Hepatocyte (in vitro differentiated cells): ENCODE measurements at regions not wholly inside any gene's neighbourhood (a gene's known extent, or its start where the extent isn't known, plus 50 kb on each side); places are given as distances from the start of the nearest gene placed in this dataset.
A peak's percentile ranks its signal among the peaks of the same experiment; 100 is the strongest.

ENCODE experiments used
- DNase-seq: peaks from one replicate; pipeline ENCODE4 v3.0.0-alpha.2; 2016; ENCODE audit warnings: low spot score
- H2AFZ ChIP-seq: fragments of 200-600 bp; sonication (generic); 2 replicates; pipeline ENCODE4 v1.6.0; 2016; ENCODE audit warnings: antibody characterized with exemption, mild to moderate bottlenecking
- H3K27ac ChIP-seq: fragments of 200-600 bp; sonication (generic); 2 replicates; pipeline ENCODE4 v1.5.1; 2016; ENCODE audit warnings: mild to moderate bottlenecking
- H3K27me3 ChIP-seq: fragments of 200-600 bp; sonication (generic); 2 replicates; pipeline ENCODE4 v1.6.1; 2016
- H3K36me3 ChIP-seq: fragments of 200-600 bp; sonication (generic); replicated peaks from 2 replicates; pipeline ENCODE4 v1.5.1; 2016; ENCODE audit warnings: low read depth; ENCODE audit not compliant: insufficient read depth
- H3K4me1 ChIP-seq: fragments of 200-600 bp; sonication (generic); 2 replicates; pipeline ENCODE4 v1.5.1; 2016; ENCODE audit warnings: mild to moderate bottlenecking, moderate library complexity; ENCODE audit not compliant: insufficient read depth
- H3K4me2 ChIP-seq: fragments of 200-600 bp; sonication (generic); 2 replicates; pipeline ENCODE4 v1.6.0; 2016
- H3K4me3 ChIP-seq: fragments of 200-600 bp; sonication (generic); 2 replicates; pipeline ENCODE4 v1.5.1; 2016; ENCODE audit warnings: mild to moderate bottlenecking
- H3K79me2 ChIP-seq: fragments of 200-600 bp; sonication (generic); 2 replicates; pipeline ENCODE4 v1.6.0; 2017; ENCODE audit warnings: mild to moderate bottlenecking
- H3K9me2 ChIP-seq: fragments of 200-600 bp; sonication (generic); replicated peaks from 2 replicates; pipeline ENCODE4 v1.6.0; 2017; ENCODE audit warnings: mild to moderate bottlenecking; ENCODE audit not compliant: insufficient read depth
- H3K9me3 ChIP-seq: fragments of 200-600 bp; sonication (generic); 2 replicates; pipeline ENCODE4 v1.5.1; 2016; ENCODE audit warnings: low read depth, mild to moderate bottlenecking
- H4K20me1 ChIP-seq: fragments of 200-600 bp; sonication (generic); 2 replicates; pipeline ENCODE4 v1.6.0; 2016; ENCODE audit warnings: mild to moderate bottlenecking; ENCODE audit not compliant: insufficient read depth, poor library complexity, severe bottlenecking
- EZH2 ChIP-seq: fragments of 200-600 bp; sonication (generic); IDR thresholded peaks from 2 replicates; pipeline ENCODE4 v1.6.1; 2016; ENCODE audit warnings: antibody characterized with exemption, mild to moderate bottlenecking, borderline replicate concordance
- EZH2phosphoT487 ChIP-seq: fragments of 200-600 bp; sonication (generic); IDR thresholded peaks from one replicate; pipeline ENCODE4 v1.6.1; 2018; ENCODE audit warnings: antibody characterized with exemption, mild to moderate bottlenecking, low read depth, moderate library complexity; ENCODE audit not compliant: unreplicated experiment, severe bottlenecking
- WGBS: methylation state at CpG from one replicate; pipeline ENCODE4 v1.1.6; 2016; ENCODE audit warnings: low lambda C conversion rate; ENCODE audit errors: missing lambda C conversion rate; 5-methylcytosine and 5-hydroxymethylcytosine counted together
- TF ChIP-seq, protein P1 (sequence below): fragments of 200-600 bp; sonication (generic); IDR thresholded peaks from 2 replicates; pipeline ENCODE4 v1.5.1; 2016; ENCODE audit warnings: antibody characterized with exemption, mild to moderate bottlenecking; ENCODE audit not compliant: poor library complexity

DNA sequence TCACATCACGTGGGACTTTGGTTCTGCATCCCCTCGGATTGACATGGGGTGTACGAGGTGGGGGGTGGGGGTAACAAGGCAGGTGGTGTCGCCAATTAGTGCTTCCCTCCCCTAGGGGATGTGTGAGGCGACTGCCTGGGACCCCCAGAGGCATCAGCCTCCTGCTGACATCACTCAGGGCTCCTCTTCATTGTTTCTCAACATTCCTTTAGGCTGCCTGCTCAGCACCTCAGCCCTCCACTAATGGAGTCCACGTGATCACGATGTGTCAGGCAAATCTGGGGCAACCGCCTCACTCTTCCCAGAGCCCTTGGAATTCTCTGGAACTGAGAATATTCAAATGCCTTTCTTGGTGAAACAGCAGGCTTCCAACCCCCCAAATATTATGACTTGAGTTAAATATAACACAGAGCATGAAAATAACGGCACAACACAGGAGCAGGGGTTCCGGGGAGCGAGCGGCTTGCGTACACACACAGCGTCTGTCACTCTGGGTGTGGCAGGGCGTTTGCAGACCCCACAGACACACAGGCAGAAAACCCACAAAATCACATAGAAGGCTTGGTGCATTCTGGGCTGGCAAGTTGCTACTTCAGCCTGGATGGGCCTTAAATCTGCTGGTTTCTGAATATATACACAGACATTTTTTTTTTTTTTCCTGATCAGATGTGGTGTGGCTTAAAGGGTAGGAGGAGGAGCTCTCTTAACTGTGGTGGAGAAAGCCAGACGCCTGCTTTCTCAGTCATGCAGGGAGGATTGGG is 170.1 kb upstream of the CADM1 start:
- Histone ChIP-seq H3K9me3 (no peaks in the 10 kb centered on the region), H3K27ac (no peak overlapping the region), H3K36me3 (no peaks in the 10 kb centered on the region), H3K4me2 (no peak overlapping the region), H4K20me1 (no peaks in the 10 kb centered on the region), H3K4me1 (no peaks in the 10 kb centered on the region), H3K27me3 (no peaks in the 10 kb centered on the region), H3K9me2 (no peaks in the 10 kb centered on the region), H2AFZ (no peak overlapping the region), H3K79me2 (no peaks in the 10 kb centered on the region), H3K4me3 (no peak overlapping the region)
- TF ChIP-seq EZH2, result no peak
- TF ChIP-seq, protein P1, sequence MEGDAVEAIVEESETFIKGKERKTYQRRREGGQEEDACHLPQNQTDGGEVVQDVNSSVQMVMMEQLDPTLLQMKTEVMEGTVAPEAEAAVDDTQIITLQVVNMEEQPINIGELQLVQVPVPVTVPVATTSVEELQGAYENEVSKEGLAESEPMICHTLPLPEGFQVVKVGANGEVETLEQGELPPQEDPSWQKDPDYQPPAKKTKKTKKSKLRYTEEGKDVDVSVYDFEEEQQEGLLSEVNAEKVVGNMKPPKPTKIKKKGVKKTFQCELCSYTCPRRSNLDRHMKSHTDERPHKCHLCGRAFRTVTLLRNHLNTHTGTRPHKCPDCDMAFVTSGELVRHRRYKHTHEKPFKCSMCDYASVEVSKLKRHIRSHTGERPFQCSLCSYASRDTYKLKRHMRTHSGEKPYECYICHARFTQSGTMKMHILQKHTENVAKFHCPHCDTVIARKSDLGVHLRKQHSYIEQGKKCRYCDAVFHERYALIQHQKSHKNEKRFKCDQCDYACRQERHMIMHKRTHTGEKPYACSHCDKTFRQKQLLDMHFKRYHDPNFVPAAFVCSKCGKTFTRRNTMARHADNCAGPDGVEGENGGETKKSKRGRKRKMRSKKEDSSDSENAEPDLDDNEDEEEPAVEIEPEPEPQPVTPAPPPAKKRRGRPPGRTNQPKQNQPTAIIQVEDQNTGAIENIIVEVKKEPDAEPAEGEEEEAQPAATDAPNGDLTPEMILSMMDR, result no peak
- TF ChIP-seq EZH2phosphoT487, result no peak
- WGBS, result 72% methylated on average over 16 of the region's 16 CpGs
- no peak for DNase-seq

DNA sequence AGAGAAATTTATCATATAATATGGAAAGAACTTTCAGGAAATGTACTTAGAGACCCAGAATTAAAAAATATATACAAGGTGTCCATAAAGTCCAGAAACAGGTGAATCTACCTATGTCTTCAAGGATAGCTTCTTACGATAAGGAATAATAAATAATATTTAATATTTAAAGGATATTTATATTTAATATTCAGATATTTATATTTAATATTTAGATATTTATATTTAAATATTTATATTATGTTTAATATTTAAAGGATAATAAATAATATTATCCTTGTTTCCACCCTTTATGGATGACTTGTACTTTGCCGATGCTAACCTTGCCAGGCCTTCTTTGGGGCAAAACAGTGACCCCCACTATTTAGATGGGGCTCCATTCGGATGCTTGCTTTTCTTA is 169.5 kb upstream of the CADM1 start:
- TF ChIP-seq EZH2 (no peak), EZH2phosphoT487 (no peak)
- TF ChIP-seq, protein P1, result no peak
- DNase-seq, result no peak
- H3K9me2 ChIP-seq, result no peaks in the 10 kb centered on the region
- H4K20me1 ChIP-seq, result no peaks in the 10 kb centered on the region
- no peak overlapping the region for H3K27ac ChIP-seq
- H3K4me3 ChIP-seq, result no peak overlapping the region
- H3K4me2 ChIP-seq, result no peak overlapping the region
- H3K9me3 ChIP-seq, result no peaks in the 10 kb centered on the region
- H3K36me3 ChIP-seq, result no peaks in the 10 kb centered on the region
- H2AFZ ChIP-seq, result no peak overlapping the region
- WGBS, result 98% methylated on average over 3 of the region's 3 CpGs
- no peaks in the 10 kb centered on the region for H3K79me2 ChIP-seq
- no peaks in the 10 kb centered on the region for H3K4me1 ChIP-seq
- H3K27me3 ChIP-seq, result no peaks in the 10 kb centered on the region

DNA sequence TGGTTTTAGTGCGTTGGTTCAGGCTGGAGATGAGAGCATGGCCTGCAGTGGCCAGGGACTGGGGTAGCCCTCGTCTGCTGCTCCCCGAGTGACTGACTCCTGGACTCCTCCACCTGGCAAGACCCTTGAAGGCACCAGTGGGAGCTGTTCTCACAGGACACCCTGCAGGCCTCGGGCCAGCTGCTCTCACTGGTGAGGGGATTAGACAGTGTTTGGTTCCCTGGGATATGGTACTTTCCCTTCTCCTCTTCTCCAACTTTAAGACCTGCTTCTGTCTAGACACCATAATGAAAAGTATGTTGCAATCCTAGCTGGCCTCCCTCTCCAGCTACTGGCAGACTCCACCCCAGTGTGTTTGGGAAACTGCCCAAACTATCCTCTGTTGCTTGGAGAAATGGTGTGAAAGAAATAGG is 168.8 kb upstream of the CADM1 start:
- H3K9me2 ChIP-seq, result no peaks in the 10 kb centered on the region
- WGBS, result 74% methylated on average over 4 of the region's 4 CpGs
- no peaks in the 10 kb centered on the region for H3K4me1 ChIP-seq
- H3K27ac ChIP-seq, result no peak overlapping the region
- H3K4me3 ChIP-seq, result no peak overlapping the region
- no peaks in the 10 kb centered on the region for H3K9me3 ChIP-seq
- no peaks in the 10 kb centered on the region for H4K20me1 ChIP-seq
- H3K4me2 ChIP-seq, result no peak overlapping the region
- no peaks in the 10 kb centered on the region for H3K79me2 ChIP-seq
- H3K36me3 ChIP-seq, result no peaks in the 10 kb centered on the region
- TF ChIP-seq, protein P1, result no peak
- TF ChIP-seq EZH2 (no peak), EZH2phosphoT487 (no peak)
- DNase-seq, result peak; percentile 25
- H2AFZ ChIP-seq, result no peak overlapping the region
- H3K27me3 ChIP-seq, result no peaks in the 10 kb centered on the region
